OCI-LY7 (cell line): ENCODE measurements at regions not wholly inside any gene's neighbourhood (a gene's known extent, or its start where the extent isn't known, plus 50 kb on each side); places are given as distances from the start of the nearest gene placed in this dataset.

Experiments used
- BruUV-seq: library from RNA; stranded (reverse); fragments of 400-500 nt; replicated peaks from 2 replicates; lab custom pipeline; 2021; lab: Mats Ljungman, UMichigan
- CTCF ChIA-PET: fragments of 300-600 bp; sonication (Branson Sonifier 250); formaldehyde crosslinking; loops from one replicate; lab custom pipeline; 2022; ENCODE audit warnings: antibody characterized with exemption; ENCODE audit not compliant: unreplicated experiment; lab: Charles Lee
- POLR2A ChIA-PET: fragments of 300-600 bp; sonication (Branson Sonifier 250); formaldehyde crosslinking; loops from one replicate; lab custom pipeline; 2022; ENCODE audit warnings: antibody characterized with exemption; lab: Charles Lee
- DNase-seq: peaks from one replicate; pipeline ENCODE4 v3.0.0-alpha.2; 2015; ENCODE audit warnings: low spot score
- H2AFZ ChIP-seq: fragments of 200-600 bp; sonication (generic), shearing (Covaris generic); 2 replicates; pipeline ENCODE4 v1.6.1; 2014; ENCODE audit warnings: mild to moderate bottlenecking, antibody characterized with exemption, low read length, moderate library complexity
- H3K27ac ChIP-seq: fragments of 200-600 bp; sonication (generic); 2 replicates; pipeline ENCODE4 v1.5.1; 2014; ENCODE audit warnings: mixed run types, low read depth, mild to moderate bottlenecking, moderate library complexity, low read length, inconsistent platforms; ENCODE audit not compliant: poor library complexity, severe bottlenecking
- H3K36me3 ChIP-seq: fragments of 200-600 bp; sonication (generic); 2 replicates; pipeline ENCODE4 v1.6.1; 2014; ENCODE audit warnings: mild to moderate bottlenecking, antibody characterized with exemption, low read length, moderate library complexity, mixed read lengths; ENCODE audit not compliant: insufficient read depth
- H3K4me1 ChIP-seq: fragments of 200-600 bp; sonication (generic); 2 replicates; pipeline ENCODE4 v1.5.1; 2014; ENCODE audit warnings: mild to moderate bottlenecking, low read length; ENCODE audit not compliant: insufficient read depth, poor library complexity, severe bottlenecking
- H3K4me2 ChIP-seq: fragments of 200-600 bp; sonication (generic); 2 replicates; pipeline ENCODE4 v1.6.1; 2014; ENCODE audit warnings: mild to moderate bottlenecking, low read length
- H3K4me3 ChIP-seq: fragments of 200-600 bp; sonication (generic); 2 replicates; pipeline ENCODE4 v1.5.1; 2014; ENCODE audit warnings: mild to moderate bottlenecking, low read depth, low read length; ENCODE audit not compliant: poor library complexity, severe bottlenecking
- H3K79me2 ChIP-seq: fragments of 200-600 bp; sonication (generic); 2 replicates; pipeline ENCODE4 v1.6.1; 2016; ENCODE audit warnings: low read depth, mild to moderate bottlenecking, low read length, moderate library complexity, mixed read lengths; ENCODE audit not compliant: insufficient read depth
- H3K9me2 ChIP-seq: fragments of 200-600 bp; sonication (generic); 2 replicates; pipeline ENCODE4 v1.6.1; 2016; ENCODE audit warnings: mild to moderate bottlenecking, low read length, mixed read lengths; ENCODE audit not compliant: insufficient read depth
- H3K9me3 ChIP-seq: fragments of 200-600 bp; sonication (generic); 2 replicates; pipeline ENCODE4 v1.6.1; 2014; ENCODE audit warnings: mild to moderate bottlenecking, mixed run types, low read length, mixed read lengths
- H4K20me1 ChIP-seq: fragments of 200-600 bp; sonication (generic); 2 replicates; pipeline ENCODE4 v1.6.1; 2014; ENCODE audit warnings: mild to moderate bottlenecking, antibody characterized with exemption, low read length, moderate library complexity, mixed read lengths; ENCODE audit not compliant: insufficient read depth
- CTCF ChIP-seq: fragments of 200-600 bp; sonication (generic); conservative IDR thresholded peaks from 2 replicates; pipeline ENCODE4 v1.5.1; 2014; ENCODE audit warnings: mild to moderate bottlenecking, antibody characterized with exemption, low read length, moderate library complexity, mixed read lengths
- EZH2phosphoT487 ChIP-seq: fragments of 200-600 bp; sonication (generic); IDR thresholded peaks from 2 replicates; pipeline ENCODE4 v1.6.1; 2018; ENCODE audit warnings: low read depth, borderline replicate concordance, mild to moderate bottlenecking, mixed run types, antibody characterized with exemption, low read length, moderate library complexity, mixed read lengths
- intact Hi-C: fragments of 100-400 bp; cut with micrococcal nuclease; formaldehyde crosslinking; loops from one replicate; pipeline ENCODE4 v1.10.0; 2022; ENCODE audit not compliant: unreplicated experiment

DNA sequence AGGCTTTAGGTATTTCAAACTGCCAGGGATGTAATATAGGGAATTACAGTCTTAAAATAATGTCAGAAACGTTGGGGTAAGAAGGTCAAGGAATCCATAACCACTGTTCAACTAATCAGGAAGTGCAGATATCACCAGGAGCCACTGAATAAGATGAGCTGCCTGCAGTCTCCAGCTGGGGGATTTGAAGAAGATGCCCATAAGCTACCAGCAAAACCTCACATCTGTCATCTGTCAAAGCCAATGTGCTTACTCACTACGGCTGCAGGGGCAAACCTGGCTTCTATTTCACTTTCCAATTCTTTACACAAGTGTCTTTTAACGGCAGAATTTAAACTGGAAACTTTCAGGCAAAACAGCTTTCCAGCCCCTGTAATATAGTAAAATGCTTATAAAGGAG, 1410.1 kb upstream of the ATXN8OS start:
- Histone ChIP-seq H2AFZ (no peak overlapping the region), H3K4me1 (no peaks in the 10 kb centered on the region), H3K36me3 (no peaks in the 10 kb centered on the region), H3K9me2 (no peaks in the 10 kb centered on the region), H3K27ac (no peak overlapping the region), H3K4me2 (no peak overlapping the region), H3K9me3 (no peaks in the 10 kb centered on the region), H3K4me3 (no peak overlapping the region), H4K20me1 (no peaks in the 10 kb centered on the region), H3K79me2 (no peaks in the 10 kb centered on the region)
- no peak for TF ChIP-seq CTCF
- no peak for TF ChIP-seq EZH2phosphoT487
- DNase-seq = no peak
- POLR2A ChIA-PET = no interaction called here
- intact Hi-C loops = no loop called here
- CTCF ChIA-PET = no interaction called here
- BruUV-seq = no TSS peak

- no peaks in the 10 kb centered on the region for H3K36me3 ChIP-seq
- no TSS peak for BruUV-seq
- H3K4me2 ChIP-seq = no peak overlapping the region
- no peak for DNase-seq
- no peak overlapping the region for H3K4me3 ChIP-seq
- H3K9me3 ChIP-seq = no peaks in the 10 kb centered on the region
- no peaks in the 10 kb centered on the region for H3K9me2 ChIP-seq
- no peaks in the 10 kb centered on the region for H3K4me1 ChIP-seq
- no peak overlapping the region for H2AFZ ChIP-seq
- intact Hi-C loops = no loop called here
- TF ChIP-seq EZH2phosphoT487 = no peak
- no peak for TF ChIP-seq CTCF
- H3K79me2 ChIP-seq = no peaks in the 10 kb centered on the region
- POLR2A ChIA-PET = no interaction called here
- no peak overlapping the region for H3K27ac ChIP-seq
- H4K20me1 ChIP-seq = no peaks in the 10 kb centered on the region
- CTCF ChIA-PET = no interaction called here
Measured at GRCh38 chr13:68696907-68697306, 1410.7 kb upstream of the ATXN8OS start.

- Histone ChIP-seq H3K4me3 (no peak overlapping the region), H3K4me1 (no peaks in the 10 kb centered on the region), H3K4me2 (no peak overlapping the region), H3K9me2 (no peaks in the 10 kb centered on the region), H3K27ac (no peak overlapping the region), H3K9me3 (no peaks in the 10 kb centered on the region), H3K79me2 (no peaks in the 10 kb centered on the region), H2AFZ (no peak overlapping the region), H3K36me3 (no peaks in the 10 kb centered on the region), H4K20me1 (no peaks in the 10 kb centered on the region)
- TF ChIP-seq EZH2phosphoT487 = no peak
- no peak for TF ChIP-seq CTCF
- CTCF ChIA-PET = no interaction called here
- POLR2A ChIA-PET = no interaction called here
- DNase-seq = no peak
- no TSS peak for BruUV-seq
- intact Hi-C loops = no loop called here
Measured at GRCh38 chr13:68692049-68692448, 1415.6 kb upstream of the ATXN8OS start.
